Hepatocyte (in vitro differentiated cells): ENCODE measurements at regions not wholly inside any gene's neighbourhood (a gene's known extent, or its start where the extent isn't known, plus 50 kb on each side); places are given as distances from the start of the nearest gene placed in this dataset.

Experiments
- DNase-seq: peaks from one replicate; pipeline ENCODE4 v3.0.0-alpha.2; 2016; ENCODE audit warnings: low spot score
- H2AFZ ChIP-seq: fragments of 200-600 bp; sonication (generic); 2 replicates; pipeline ENCODE4 v1.6.0; 2016; ENCODE audit warnings: antibody characterized with exemption, mild to moderate bottlenecking
- H3K27ac ChIP-seq: fragments of 200-600 bp; sonication (generic); 2 replicates; pipeline ENCODE4 v1.5.1; 2016; ENCODE audit warnings: mild to moderate bottlenecking
- H3K27me3 ChIP-seq: fragments of 200-600 bp; sonication (generic); 2 replicates; pipeline ENCODE4 v1.6.1; 2016
- H3K36me3 ChIP-seq: fragments of 200-600 bp; sonication (generic); replicated peaks from 2 replicates; pipeline ENCODE4 v1.5.1; 2016; ENCODE audit warnings: low read depth; ENCODE audit not compliant: insufficient read depth
- H3K4me1 ChIP-seq: fragments of 200-600 bp; sonication (generic); 2 replicates; pipeline ENCODE4 v1.5.1; 2016; ENCODE audit warnings: mild to moderate bottlenecking, moderate library complexity; ENCODE audit not compliant: insufficient read depth
- H3K4me2 ChIP-seq: fragments of 200-600 bp; sonication (generic); 2 replicates; pipeline ENCODE4 v1.6.0; 2016
- H3K4me3 ChIP-seq: fragments of 200-600 bp; sonication (generic); 2 replicates; pipeline ENCODE4 v1.5.1; 2016; ENCODE audit warnings: mild to moderate bottlenecking
- H3K79me2 ChIP-seq: fragments of 200-600 bp; sonication (generic); 2 replicates; pipeline ENCODE4 v1.6.0; 2017; ENCODE audit warnings: mild to moderate bottlenecking
- H3K9me2 ChIP-seq: fragments of 200-600 bp; sonication (generic); replicated peaks from 2 replicates; pipeline ENCODE4 v1.6.0; 2017; ENCODE audit warnings: mild to moderate bottlenecking; ENCODE audit not compliant: insufficient read depth
- H3K9me3 ChIP-seq: fragments of 200-600 bp; sonication (generic); 2 replicates; pipeline ENCODE4 v1.5.1; 2016; ENCODE audit warnings: low read depth, mild to moderate bottlenecking
- H4K20me1 ChIP-seq: fragments of 200-600 bp; sonication (generic); 2 replicates; pipeline ENCODE4 v1.6.0; 2016; ENCODE audit warnings: mild to moderate bottlenecking; ENCODE audit not compliant: insufficient read depth, poor library complexity, severe bottlenecking
- EZH2 ChIP-seq: fragments of 200-600 bp; sonication (generic); IDR thresholded peaks from 2 replicates; pipeline ENCODE4 v1.6.1; 2016; ENCODE audit warnings: antibody characterized with exemption, mild to moderate bottlenecking, borderline replicate concordance
- EZH2phosphoT487 ChIP-seq: fragments of 200-600 bp; sonication (generic); IDR thresholded peaks from one replicate; pipeline ENCODE4 v1.6.1; 2018; ENCODE audit warnings: antibody characterized with exemption, mild to moderate bottlenecking, low read depth, moderate library complexity; ENCODE audit not compliant: unreplicated experiment, severe bottlenecking
- WGBS: methylation state at CpG from one replicate; pipeline ENCODE4 v1.1.6; 2016; ENCODE audit warnings: low lambda C conversion rate; ENCODE audit errors: missing lambda C conversion rate; 5-methylcytosine and 5-hydroxymethylcytosine counted together
- TF ChIP-seq, protein P1 (sequence below): fragments of 200-600 bp; sonication (generic); IDR thresholded peaks from 2 replicates; pipeline ENCODE4 v1.5.1; 2016; ENCODE audit warnings: antibody characterized with exemption, mild to moderate bottlenecking; ENCODE audit not compliant: poor library complexity

DNA sequence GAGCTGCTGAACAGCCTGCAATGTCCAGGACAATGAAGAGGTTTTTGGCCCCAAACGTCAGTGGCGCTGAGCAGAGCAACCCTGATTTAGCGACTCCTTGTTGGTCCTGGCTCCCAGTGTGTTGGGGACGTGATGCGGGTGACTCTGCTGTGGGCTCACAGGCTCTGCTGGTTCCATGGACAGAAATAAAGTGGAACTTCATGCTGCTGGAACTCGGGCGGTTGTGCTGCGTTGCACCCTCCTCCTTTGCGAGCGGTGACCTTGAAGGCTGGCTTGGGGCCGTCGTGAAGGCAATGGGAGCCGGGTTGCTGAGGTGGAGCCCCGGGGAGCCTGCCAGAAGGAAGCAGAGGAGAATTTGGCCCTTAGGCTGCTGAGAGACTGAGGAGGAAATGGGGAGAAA, 122.6 kb upstream of the C1orf174 start:
- no peaks in the 10 kb centered on the region for H4K20me1 ChIP-seq
- DNase-seq = peak; percentile 1
- no peak overlapping the region for H2AFZ ChIP-seq
- H3K79me2 ChIP-seq = no peaks in the 10 kb centered on the region
- no peak overlapping the region for H3K4me2 ChIP-seq
- peaks cover 8% of the 10 kb centered on the region for H3K27me3 ChIP-seq
- TF ChIP-seq, protein P1, sequence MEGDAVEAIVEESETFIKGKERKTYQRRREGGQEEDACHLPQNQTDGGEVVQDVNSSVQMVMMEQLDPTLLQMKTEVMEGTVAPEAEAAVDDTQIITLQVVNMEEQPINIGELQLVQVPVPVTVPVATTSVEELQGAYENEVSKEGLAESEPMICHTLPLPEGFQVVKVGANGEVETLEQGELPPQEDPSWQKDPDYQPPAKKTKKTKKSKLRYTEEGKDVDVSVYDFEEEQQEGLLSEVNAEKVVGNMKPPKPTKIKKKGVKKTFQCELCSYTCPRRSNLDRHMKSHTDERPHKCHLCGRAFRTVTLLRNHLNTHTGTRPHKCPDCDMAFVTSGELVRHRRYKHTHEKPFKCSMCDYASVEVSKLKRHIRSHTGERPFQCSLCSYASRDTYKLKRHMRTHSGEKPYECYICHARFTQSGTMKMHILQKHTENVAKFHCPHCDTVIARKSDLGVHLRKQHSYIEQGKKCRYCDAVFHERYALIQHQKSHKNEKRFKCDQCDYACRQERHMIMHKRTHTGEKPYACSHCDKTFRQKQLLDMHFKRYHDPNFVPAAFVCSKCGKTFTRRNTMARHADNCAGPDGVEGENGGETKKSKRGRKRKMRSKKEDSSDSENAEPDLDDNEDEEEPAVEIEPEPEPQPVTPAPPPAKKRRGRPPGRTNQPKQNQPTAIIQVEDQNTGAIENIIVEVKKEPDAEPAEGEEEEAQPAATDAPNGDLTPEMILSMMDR = no peak
- TF ChIP-seq EZH2 = no peak
- TF ChIP-seq EZH2phosphoT487 = no peak
- no peak overlapping the region for H3K27ac ChIP-seq
- no peaks in the 10 kb centered on the region for H3K9me3 ChIP-seq
- no peaks in the 10 kb centered on the region for H3K4me1 ChIP-seq
- no peaks in the 10 kb centered on the region for H3K36me3 ChIP-seq
- H3K4me3 ChIP-seq = no peak overlapping the region
- no peaks in the 10 kb centered on the region for H3K9me2 ChIP-seq
- WGBS = 92% methylated on average over 14 of the region's 14 CpGs

DNA sequence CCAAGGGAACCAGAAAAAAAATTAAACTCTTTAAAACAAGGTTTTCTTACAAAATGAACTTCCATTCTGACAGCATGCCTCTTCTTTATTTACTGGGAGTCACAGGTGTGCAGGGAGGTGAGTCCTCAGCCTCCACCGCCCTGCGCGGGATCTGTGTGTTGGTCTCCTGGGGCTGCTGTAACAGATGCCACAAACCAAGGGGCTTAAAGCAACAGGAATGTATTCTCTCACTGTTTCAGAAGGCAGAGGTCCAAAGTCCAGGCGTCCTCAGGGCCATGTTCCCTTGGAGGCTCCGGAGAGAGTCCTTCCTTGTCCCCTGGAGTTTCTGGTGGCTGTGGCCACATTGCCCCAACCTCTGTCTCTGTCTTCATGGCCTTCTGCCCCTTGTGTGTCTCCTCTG, 123.6 kb upstream of the C1orf174 start:
- TF ChIP-seq EZH2 = no peak
- TF ChIP-seq, protein P1 = no peak
- TF ChIP-seq EZH2phosphoT487 = no peak
- peaks cover 8% of the 10 kb centered on the region for H3K27me3 ChIP-seq
- H3K9me2 ChIP-seq = no peaks in the 10 kb centered on the region
- H3K4me1 ChIP-seq = no peaks in the 10 kb centered on the region
- H3K36me3 ChIP-seq = no peaks in the 10 kb centered on the region
- WGBS = 77% methylated on average over 5 of the region's 5 CpGs
- H3K79me2 ChIP-seq = no peaks in the 10 kb centered on the region
- no peak overlapping the region for H2AFZ ChIP-seq
- no peaks in the 10 kb centered on the region for H4K20me1 ChIP-seq
- no peak overlapping the region for H3K4me3 ChIP-seq
- DNase-seq = peak; percentile 4
- no peak overlapping the region for H3K4me2 ChIP-seq
- H3K9me3 ChIP-seq = no peaks in the 10 kb centered on the region
- no peak overlapping the region for H3K27ac ChIP-seq

DNA sequence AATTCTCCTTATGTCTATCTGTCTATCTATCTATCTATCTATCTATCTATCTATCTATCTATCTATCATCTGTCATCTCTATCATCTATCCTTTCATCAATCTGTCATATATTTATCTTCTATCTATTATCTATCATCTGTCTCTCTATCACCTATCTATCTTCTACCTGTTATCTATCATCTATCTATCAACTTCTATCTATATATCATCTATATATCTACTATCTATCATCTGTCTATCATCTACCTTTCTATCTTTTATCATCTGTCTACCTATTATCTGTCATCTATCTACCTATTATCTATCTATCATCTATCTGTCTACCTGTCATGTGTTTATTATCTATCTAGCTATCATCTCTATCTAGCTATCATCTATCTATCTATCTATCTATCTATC, 124.7 kb upstream of the C1orf174 start:
- H3K4me1 ChIP-seq = no peaks in the 10 kb centered on the region
- no peak overlapping the region for H2AFZ ChIP-seq
- DNase-seq = no peak
- no peak overlapping the region for H3K27ac ChIP-seq
- H3K4me2 ChIP-seq = no peak overlapping the region
- H3K9me3 ChIP-seq = no peaks in the 10 kb centered on the region
- H3K36me3 ChIP-seq = no peaks in the 10 kb centered on the region
- H4K20me1 ChIP-seq = no peaks in the 10 kb centered on the region
- H3K27me3 ChIP-seq = peaks cover 8% of the 10 kb centered on the region
- H3K9me2 ChIP-seq = no peaks in the 10 kb centered on the region
- no peaks in the 10 kb centered on the region for H3K79me2 ChIP-seq
- no peak overlapping the region for H3K4me3 ChIP-seq
- TF ChIP-seq, protein P1 = no peak
- TF ChIP-seq EZH2 (no peak), EZH2phosphoT487 (no peak)

DNA sequence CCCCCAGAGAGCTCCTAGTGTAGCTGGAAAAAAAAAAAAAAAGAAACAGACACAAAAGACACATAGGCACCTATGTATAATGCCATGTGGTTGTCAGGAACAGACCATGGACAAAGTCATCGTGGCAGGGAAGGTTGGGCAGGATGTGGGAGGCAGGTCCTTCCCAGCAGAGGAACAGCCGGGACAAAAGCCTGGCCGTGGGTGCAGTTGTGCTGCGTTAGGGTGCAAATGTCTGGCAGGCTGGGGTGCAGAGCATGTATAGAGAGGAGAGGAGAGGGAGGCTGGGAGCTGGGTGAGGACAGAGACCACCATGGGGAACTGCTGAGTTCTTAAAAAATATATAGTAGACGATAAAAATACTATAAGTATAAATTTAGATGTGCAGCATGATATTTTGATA, 125.7 kb upstream of the C1orf174 start:
- Histone ChIP-seq H3K4me2 (no peak overlapping the region), H4K20me1 (no peaks in the 10 kb centered on the region), H2AFZ (no peak overlapping the region), H3K36me3 (no peaks in the 10 kb centered on the region), H3K27ac (no peak overlapping the region), H3K27me3 (peaks cover 8% of the 10 kb centered on the region), H3K4me1 (no peaks in the 10 kb centered on the region), H3K9me2 (no peaks in the 10 kb centered on the region), H3K9me3 (no peaks in the 10 kb centered on the region), H3K79me2 (no peaks in the 10 kb centered on the region), H3K4me3 (no peak overlapping the region)
- WGBS = 90% methylated on average over 5 of the region's 5 CpGs
- DNase-seq = no peak
- no peak for TF ChIP-seq EZH2phosphoT487
- TF ChIP-seq EZH2 = no peak
- TF ChIP-seq, protein P1 = no peak
